Spleen (tissue), 3 donors: ENCODE measurements at regions not wholly inside any gene's neighbourhood (a gene's known extent, or its start where the extent isn't known, plus 50 kb on each side); places are given as distances from the start of the nearest gene placed in this dataset.
"Not testable (repeated sequence)": the region's sequence is repeated elsewhere in the genome, so short reads cannot be mapped to it uniquely, and the experiment has no call there.

Experiments used
- POLR2A ChIP-seq, 3 donors: fragments of 450-650 bp; IDR thresholded peaks; one replicate each; pipeline ENCODE4 v1.5.1; 2017; ENCODE audit warnings: antibody characterized with exemption in 3 of 3, mild to moderate bottlenecking in 1 of 3
- POLR2AphosphoS5 ChIP-seq, 3 donors: sonication (generic); formaldehyde crosslinking; IDR thresholded peaks; one replicate each; pipeline ENCODE4 v1.5.1; 2017; ENCODE audit warnings: antibody characterized with exemption in 3 of 3

GRCh38 chr2:217346043-217346442 is 486.2 kb upstream of the TNP1 start:
- not testable (repeated sequence) for TF ChIP-seq POLR2AphosphoS5, POLR2A (IDR thresholded peaks at IDR 0.05)
